ENCODE measurements at regions not wholly inside any gene's neighbourhood (a gene's known extent, or its start where the extent isn't known, plus 50 kb on each side); places are given as distances from the start of the nearest gene placed in this dataset.

DNA sequence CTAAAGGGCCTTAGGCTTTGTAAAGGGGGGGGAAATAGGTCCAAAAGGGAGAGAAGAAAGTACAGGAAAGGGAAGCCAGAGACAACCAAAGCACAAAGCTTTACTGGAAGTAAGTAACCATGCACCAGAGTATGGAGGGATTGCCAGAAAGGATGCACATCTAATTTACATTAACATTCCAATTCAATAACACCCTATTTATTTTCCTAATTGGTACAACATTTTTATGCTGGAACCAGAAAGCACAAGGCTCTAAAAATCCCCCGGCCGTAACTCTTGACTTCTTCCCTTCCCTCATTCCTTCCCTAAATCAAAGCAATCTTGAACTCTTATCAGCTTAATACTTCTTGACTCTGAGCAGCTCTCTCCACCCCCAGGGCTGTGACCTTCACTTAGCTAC lies 400.0 kb upstream of the CELF2 start:
- in situ Hi-C loops (cut with MboI; ENCODE audit: low pct_unique_long_range_greater_than_20kb, low sequenced_read_pairs, unreplicated experiment) = no loop called here
- TF ChIP-seq CTCF (IDR thresholded peaks at IDR 0.05; ENCODE audit: extremely low read depth, insufficient read depth, missing control alignments) = no peak
- no peak for DNase-seq (ENCODE audit: low spot score)

GRCh38 chr10:10618139-10618538 lies 399.5 kb upstream of the CELF2 start:
- TF ChIP-seq CTCF (IDR thresholded peaks at IDR 0.05; ENCODE audit: extremely low read depth, insufficient read depth, missing control alignments) = no peak
- in situ Hi-C loops (cut with MboI; ENCODE audit: low pct_unique_long_range_greater_than_20kb, low sequenced_read_pairs, unreplicated experiment) = no loop called here
- no peak for DNase-seq (ENCODE audit: low spot score)

GRCh38 chr10:10623958-10624566 lies 393.6 kb upstream of the CELF2 start:
- no peak for TF ChIP-seq CTCF (IDR thresholded peaks at IDR 0.05; ENCODE audit: extremely low read depth, insufficient read depth, missing control alignments)
- in situ Hi-C loops (cut with MboI; ENCODE audit: low pct_unique_long_range_greater_than_20kb, low sequenced_read_pairs, unreplicated experiment) = no loop called here
- no peak for DNase-seq (ENCODE audit: low spot score)

- no peak for TF ChIP-seq CTCF (IDR thresholded peaks at IDR 0.05; ENCODE audit: extremely low read depth, insufficient read depth, missing control alignments)
- no peak for DNase-seq (ENCODE audit: low spot score)
- in situ Hi-C loops (cut with MboI; ENCODE audit: low pct_unique_long_range_greater_than_20kb, low sequenced_read_pairs, unreplicated experiment) = no loop called here
Observed at GRCh38 chr10:10624567-10624962, 393.1 kb upstream of the CELF2 start.

GRCh38 chr10:10625491-10625890 lies 392.2 kb upstream of the CELF2 start:
- no peak for TF ChIP-seq CTCF (IDR thresholded peaks at IDR 0.05; ENCODE audit: extremely low read depth, insufficient read depth, missing control alignments)
- in situ Hi-C loops (cut with MboI; ENCODE audit: low pct_unique_long_range_greater_than_20kb, low sequenced_read_pairs, unreplicated experiment) = no loop called here
- no peak for DNase-seq (ENCODE audit: low spot score)

- no peak for DNase-seq (ENCODE audit: low spot score)
- in situ Hi-C loops (cut with MboI; ENCODE audit: low pct_unique_long_range_greater_than_20kb, low sequenced_read_pairs, unreplicated experiment) = no loop called here
- TF ChIP-seq CTCF (IDR thresholded peaks at IDR 0.05; ENCODE audit: extremely low read depth, insufficient read depth, missing control alignments) = no peak
Observed at GRCh38 chr10:10626734-10627133, 390.9 kb upstream of the CELF2 start.

DNA sequence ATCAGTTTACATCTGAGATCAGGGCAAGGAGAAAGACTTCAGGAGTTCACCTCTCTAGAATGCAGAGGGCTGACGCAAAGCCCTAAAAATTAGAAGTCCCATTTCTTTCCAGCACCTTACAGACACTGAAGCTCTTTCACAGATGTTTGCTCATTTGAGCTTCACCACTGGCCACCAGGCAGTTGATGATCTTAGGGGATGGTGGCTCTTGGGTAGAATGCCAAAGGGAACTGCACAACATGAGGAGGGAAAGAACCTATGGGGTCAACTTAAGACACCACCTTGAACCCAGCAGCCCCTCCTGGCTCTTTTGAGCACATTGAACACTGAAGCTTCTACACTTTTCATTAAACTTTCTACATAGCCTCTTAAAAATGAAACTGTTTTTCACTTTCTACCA lies 390.3 kb upstream of the CELF2 start:
- TF ChIP-seq CTCF (IDR thresholded peaks at IDR 0.05; ENCODE audit: extremely low read depth, insufficient read depth, missing control alignments) = no peak
- DNase-seq (ENCODE audit: low spot score) = no peak
- in situ Hi-C loops (cut with MboI; ENCODE audit: low pct_unique_long_range_greater_than_20kb, low sequenced_read_pairs, unreplicated experiment) = no loop called here

Measured in GM13977 (cell line).